ENCODE measurements at regions not wholly inside any gene's neighbourhood (a gene's known extent, or its start where the extent isn't known, plus 50 kb on each side); places are given as distances from the start of the nearest gene placed in this dataset.

DNA sequence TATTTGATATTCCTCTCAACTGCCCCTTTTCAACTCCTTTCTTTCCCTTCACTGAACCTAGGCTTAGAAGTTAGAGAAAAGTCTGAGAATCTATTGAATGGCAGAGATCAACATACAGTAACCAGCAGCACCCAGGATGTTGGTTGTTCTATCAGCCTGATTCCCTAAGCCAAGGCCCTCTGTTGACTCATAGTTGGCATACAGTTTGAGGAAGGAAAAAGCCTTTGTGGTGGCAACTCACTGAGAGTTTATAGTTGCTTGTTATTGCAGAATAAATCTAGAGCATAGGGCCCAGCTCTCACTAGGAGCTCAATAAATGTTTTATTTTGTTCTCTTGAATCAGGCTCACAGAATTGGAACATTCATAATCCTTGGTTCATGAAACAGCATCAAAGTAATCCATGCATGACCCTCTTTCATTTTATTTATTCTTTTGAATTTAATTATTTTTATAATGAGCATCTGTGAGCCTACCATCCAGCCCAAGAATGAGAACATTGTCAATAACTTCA, 119.1 kb upstream of the ADGRF1 start:
- no peaks in the 10 kb centered on the region for H3K36me3 ChIP-seq (ENCODE audit: insufficient read depth, low read length)
- H4K20me1 ChIP-seq (ENCODE audit: insufficient read depth, low read length) = no peaks in the 10 kb centered on the region
- H3K4me2 ChIP-seq (ENCODE audit: insufficient read depth, low read length) = no peak overlapping the region
- H3K9me3 ChIP-seq (ENCODE audit: low read depth, low read length) = no peaks in the 10 kb centered on the region
- TF ChIP-seq, protein P1, sequence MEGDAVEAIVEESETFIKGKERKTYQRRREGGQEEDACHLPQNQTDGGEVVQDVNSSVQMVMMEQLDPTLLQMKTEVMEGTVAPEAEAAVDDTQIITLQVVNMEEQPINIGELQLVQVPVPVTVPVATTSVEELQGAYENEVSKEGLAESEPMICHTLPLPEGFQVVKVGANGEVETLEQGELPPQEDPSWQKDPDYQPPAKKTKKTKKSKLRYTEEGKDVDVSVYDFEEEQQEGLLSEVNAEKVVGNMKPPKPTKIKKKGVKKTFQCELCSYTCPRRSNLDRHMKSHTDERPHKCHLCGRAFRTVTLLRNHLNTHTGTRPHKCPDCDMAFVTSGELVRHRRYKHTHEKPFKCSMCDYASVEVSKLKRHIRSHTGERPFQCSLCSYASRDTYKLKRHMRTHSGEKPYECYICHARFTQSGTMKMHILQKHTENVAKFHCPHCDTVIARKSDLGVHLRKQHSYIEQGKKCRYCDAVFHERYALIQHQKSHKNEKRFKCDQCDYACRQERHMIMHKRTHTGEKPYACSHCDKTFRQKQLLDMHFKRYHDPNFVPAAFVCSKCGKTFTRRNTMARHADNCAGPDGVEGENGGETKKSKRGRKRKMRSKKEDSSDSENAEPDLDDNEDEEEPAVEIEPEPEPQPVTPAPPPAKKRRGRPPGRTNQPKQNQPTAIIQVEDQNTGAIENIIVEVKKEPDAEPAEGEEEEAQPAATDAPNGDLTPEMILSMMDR (IDR thresholded peaks at IDR 0.05; ENCODE audit: extremely low read depth, low read depth, low read length) = no peak
- H2AFZ ChIP-seq (ENCODE audit: low read length) = no peak overlapping the region
- H3K79me2 ChIP-seq (ENCODE audit: insufficient read depth, low read length) = no peaks in the 10 kb centered on the region
- H3K27ac ChIP-seq (ENCODE audit: low read depth, low read length) = no peak overlapping the region
- no peaks in the 10 kb centered on the region for H3K27me3 ChIP-seq (ENCODE audit: insufficient read depth, low read length)
- no peak overlapping the region for H3K4me3 ChIP-seq (ENCODE audit: insufficient read depth, low read length)
- no peaks in the 10 kb centered on the region for H3K4me1 ChIP-seq (ENCODE audit: insufficient read depth, low read length)
- peak; percentile 26 for DNase-seq (ENCODE audit: insufficient read length, low spot score, missing footprints)

DNA sequence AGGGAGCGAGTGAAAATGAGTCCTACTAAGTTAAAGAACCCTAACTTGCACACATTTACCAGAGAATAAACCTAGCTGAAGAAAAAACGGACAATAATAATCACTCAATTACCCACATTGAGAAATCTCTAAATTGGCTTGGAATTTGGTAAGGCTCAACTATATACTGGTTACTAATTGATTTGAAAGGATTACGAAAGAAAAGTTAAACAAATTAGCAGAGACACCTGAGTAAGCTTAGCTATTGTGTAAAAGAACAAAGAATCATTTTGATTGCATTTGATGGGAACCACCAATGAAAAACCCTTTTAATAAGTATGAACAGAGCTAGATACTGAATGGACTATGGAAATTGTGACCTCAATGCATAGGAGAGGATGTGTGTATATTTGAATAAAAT, 118.6 kb upstream of the ADGRF1 start:
- no peak overlapping the region for H3K4me2 ChIP-seq (ENCODE audit: insufficient read depth, low read length)
- H3K4me3 ChIP-seq (ENCODE audit: insufficient read depth, low read length) = no peak overlapping the region
- peak; percentile 22 for DNase-seq (ENCODE audit: insufficient read length, low spot score, missing footprints)
- no peaks in the 10 kb centered on the region for H3K27me3 ChIP-seq (ENCODE audit: insufficient read depth, low read length)
- H4K20me1 ChIP-seq (ENCODE audit: insufficient read depth, low read length) = no peaks in the 10 kb centered on the region
- no peak overlapping the region for H2AFZ ChIP-seq (ENCODE audit: low read length)
- TF ChIP-seq, protein P1 (IDR thresholded peaks at IDR 0.05; ENCODE audit: extremely low read depth, low read depth, low read length) = no peak
- H3K4me1 ChIP-seq (ENCODE audit: insufficient read depth, low read length) = no peaks in the 10 kb centered on the region
- no peaks in the 10 kb centered on the region for H3K36me3 ChIP-seq (ENCODE audit: insufficient read depth, low read length)
- H3K9me3 ChIP-seq (ENCODE audit: low read depth, low read length) = no peaks in the 10 kb centered on the region
- H3K27ac ChIP-seq (ENCODE audit: low read depth, low read length) = no peak overlapping the region
- no peaks in the 10 kb centered on the region for H3K79me2 ChIP-seq (ENCODE audit: insufficient read depth, low read length)

DNA sequence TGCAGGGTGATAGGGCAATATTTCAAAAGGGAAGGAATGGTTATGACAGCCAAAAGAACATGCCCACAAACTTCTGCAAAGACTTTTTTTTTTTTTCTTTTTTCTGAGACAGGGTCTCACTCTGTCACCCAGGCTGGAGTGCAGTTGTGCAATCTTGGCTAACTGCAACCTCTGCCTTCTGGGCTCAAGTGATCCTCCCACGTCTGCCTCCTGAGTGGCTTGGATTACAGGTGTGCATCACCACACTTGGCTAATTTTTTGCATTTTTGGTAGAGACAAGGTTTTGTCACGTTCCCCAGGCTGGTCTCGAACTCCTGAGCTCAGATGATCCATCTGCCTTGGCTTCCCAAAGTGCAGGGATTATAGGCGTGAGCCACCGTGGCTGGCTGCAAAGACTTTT, 117.6 kb upstream of the ADGRF1 start:
- Histone ChIP-seq H3K36me3 (ENCODE audit: insufficient read depth, low read length) (no peaks in the 10 kb centered on the region), H3K4me2 (ENCODE audit: insufficient read depth, low read length) (no peak overlapping the region), H3K9me3 (ENCODE audit: low read depth, low read length) (no peaks in the 10 kb centered on the region), H3K4me3 (ENCODE audit: insufficient read depth, low read length) (no peak overlapping the region), H3K4me1 (ENCODE audit: insufficient read depth, low read length) (no peaks in the 10 kb centered on the region), H2AFZ (ENCODE audit: low read length) (no peak overlapping the region), H3K27ac (ENCODE audit: low read depth, low read length) (no peak overlapping the region), H3K27me3 (ENCODE audit: insufficient read depth, low read length) (no peaks in the 10 kb centered on the region), H3K79me2 (ENCODE audit: insufficient read depth, low read length) (no peaks in the 10 kb centered on the region), H4K20me1 (ENCODE audit: insufficient read depth, low read length) (no peaks in the 10 kb centered on the region)
- TF ChIP-seq, protein P1 (IDR thresholded peaks at IDR 0.05; ENCODE audit: extremely low read depth, low read depth, low read length) = no peak
- no peak for DNase-seq (ENCODE audit: insufficient read length, low spot score, missing footprints)

DNA sequence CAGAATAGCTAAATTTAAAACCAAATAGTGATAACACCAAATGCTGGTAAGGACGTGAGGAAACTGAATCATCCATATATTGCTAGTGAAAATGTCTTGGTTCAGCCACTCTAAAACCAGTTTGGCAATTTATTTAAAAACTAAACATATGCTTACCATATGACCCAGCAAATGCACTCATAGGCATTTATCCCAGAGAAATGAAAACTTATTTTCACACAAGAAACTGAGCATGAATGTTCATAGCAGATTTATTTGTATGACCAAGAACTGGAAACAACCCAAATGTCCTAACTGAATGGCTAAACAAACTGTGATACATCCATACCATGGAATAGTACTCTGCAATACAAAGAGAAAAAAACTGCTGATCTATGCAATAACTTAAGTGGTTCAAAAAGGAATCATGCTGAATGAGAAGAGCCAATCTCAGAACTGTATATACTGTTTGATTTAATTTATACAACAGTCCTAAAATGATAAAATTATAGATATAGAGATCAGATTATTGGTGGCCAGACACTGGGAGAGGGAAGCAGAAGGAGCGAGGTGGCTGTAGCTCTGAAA, 115.6 kb upstream of the ADGRF1 start:
- no peaks in the 10 kb centered on the region for H3K4me1 ChIP-seq (ENCODE audit: insufficient read depth, low read length)
- no peaks in the 10 kb centered on the region for H3K27me3 ChIP-seq (ENCODE audit: insufficient read depth, low read length)
- H2AFZ ChIP-seq (ENCODE audit: low read length) = no peak overlapping the region
- no peak overlapping the region for H3K4me2 ChIP-seq (ENCODE audit: insufficient read depth, low read length)
- H3K4me3 ChIP-seq (ENCODE audit: insufficient read depth, low read length) = no peak overlapping the region
- H3K79me2 ChIP-seq (ENCODE audit: insufficient read depth, low read length) = no peaks in the 10 kb centered on the region
- no peak for DNase-seq (ENCODE audit: insufficient read length, low spot score, missing footprints)
- no peaks in the 10 kb centered on the region for H3K36me3 ChIP-seq (ENCODE audit: insufficient read depth, low read length)
- TF ChIP-seq, protein P1 (IDR thresholded peaks at IDR 0.05; ENCODE audit: extremely low read depth, low read depth, low read length) = no peak
- H4K20me1 ChIP-seq (ENCODE audit: insufficient read depth, low read length) = no peaks in the 10 kb centered on the region
- H3K9me3 ChIP-seq (ENCODE audit: low read depth, low read length) = no peaks in the 10 kb centered on the region
- H3K27ac ChIP-seq (ENCODE audit: low read depth, low read length) = no peak overlapping the region

Measured in osteoblast (primary cell).